ENCODE measurements at regions not wholly inside any gene's neighbourhood (a gene's known extent, or its start where the extent isn't known, plus 50 kb on each side); places are given as distances from the start of the nearest gene placed in this dataset.

DNA sequence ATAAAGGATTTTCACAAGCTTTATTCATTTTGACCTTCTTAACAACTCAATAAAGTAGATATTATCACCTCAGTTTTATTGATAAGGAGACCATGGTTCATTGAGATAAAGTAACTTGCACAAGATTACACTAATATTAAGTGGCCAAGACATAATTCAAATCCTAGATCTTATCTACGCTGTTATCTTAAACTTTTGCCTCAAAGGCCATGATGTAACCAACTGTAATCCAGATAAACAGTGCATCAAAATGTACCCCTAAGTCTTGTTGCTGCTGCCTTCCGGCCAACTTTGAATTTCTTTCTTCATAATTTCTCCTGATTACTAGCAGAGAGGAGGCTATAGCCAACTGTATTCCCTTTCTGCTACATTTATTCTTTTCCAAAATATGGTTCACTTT lies 1094.8 kb upstream of the PIK3C3 start:
- Histone ChIP-seq H3K9me2 (replicated peaks; ENCODE audit: low read length) (no peaks in the 10 kb centered on the region), H3K9me3 (ENCODE audit: low read length) (no peaks in the 10 kb centered on the region), H3K27ac (ENCODE audit: low read length) (no peak overlapping the region), H3F3A (ENCODE audit: low read length, unreplicated experiment) (no peaks in the 10 kb centered on the region), H3K4me2 (ENCODE audit: low read length) (no peak overlapping the region), H2AFZ (ENCODE audit: low read length) (no peak overlapping the region), H3K4me1 (ENCODE audit: insufficient read depth, low read length) (no peaks in the 10 kb centered on the region), H3K9ac (ENCODE audit: low read length) (no peak overlapping the region), H3K4me3 (ENCODE audit: low read length) (no peak overlapping the region), H3K27me3 (ENCODE audit: low read length) (no peaks in the 10 kb centered on the region), H4K20me1 (ENCODE audit: low read length) (no peaks in the 10 kb centered on the region), H3K36me3 (ENCODE audit: low read depth, low read length) (no peaks in the 10 kb centered on the region), H3K79me2 (ENCODE audit: low read length) (no peaks in the 10 kb centered on the region)
- ChIA-PET CTCF (no interaction called here), POLR2A (ENCODE audit: unreplicated experiment) (no interaction called here)
- intact Hi-C loops (cut with micrococcal nuclease) = loop anchor here (10.0 kb wide), 1 partner anchor 515 kb away; no protein-coding TSS in a partner anchor
- no peak for ATAC-seq
- no TSS peak for BruUV-seq (replicated peaks)
- TF ChIP-seq EZH2 (IDR thresholded peaks at IDR 0.05; ENCODE audit: low read length, unreplicated experiment) = no peak
- TF ChIP-seq, protein P1, sequence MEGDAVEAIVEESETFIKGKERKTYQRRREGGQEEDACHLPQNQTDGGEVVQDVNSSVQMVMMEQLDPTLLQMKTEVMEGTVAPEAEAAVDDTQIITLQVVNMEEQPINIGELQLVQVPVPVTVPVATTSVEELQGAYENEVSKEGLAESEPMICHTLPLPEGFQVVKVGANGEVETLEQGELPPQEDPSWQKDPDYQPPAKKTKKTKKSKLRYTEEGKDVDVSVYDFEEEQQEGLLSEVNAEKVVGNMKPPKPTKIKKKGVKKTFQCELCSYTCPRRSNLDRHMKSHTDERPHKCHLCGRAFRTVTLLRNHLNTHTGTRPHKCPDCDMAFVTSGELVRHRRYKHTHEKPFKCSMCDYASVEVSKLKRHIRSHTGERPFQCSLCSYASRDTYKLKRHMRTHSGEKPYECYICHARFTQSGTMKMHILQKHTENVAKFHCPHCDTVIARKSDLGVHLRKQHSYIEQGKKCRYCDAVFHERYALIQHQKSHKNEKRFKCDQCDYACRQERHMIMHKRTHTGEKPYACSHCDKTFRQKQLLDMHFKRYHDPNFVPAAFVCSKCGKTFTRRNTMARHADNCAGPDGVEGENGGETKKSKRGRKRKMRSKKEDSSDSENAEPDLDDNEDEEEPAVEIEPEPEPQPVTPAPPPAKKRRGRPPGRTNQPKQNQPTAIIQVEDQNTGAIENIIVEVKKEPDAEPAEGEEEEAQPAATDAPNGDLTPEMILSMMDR (conservative IDR thresholded peaks at IDR 0.05; ENCODE audit: low read depth, low read length) = no peak
- DNase-seq = no peak

DNA sequence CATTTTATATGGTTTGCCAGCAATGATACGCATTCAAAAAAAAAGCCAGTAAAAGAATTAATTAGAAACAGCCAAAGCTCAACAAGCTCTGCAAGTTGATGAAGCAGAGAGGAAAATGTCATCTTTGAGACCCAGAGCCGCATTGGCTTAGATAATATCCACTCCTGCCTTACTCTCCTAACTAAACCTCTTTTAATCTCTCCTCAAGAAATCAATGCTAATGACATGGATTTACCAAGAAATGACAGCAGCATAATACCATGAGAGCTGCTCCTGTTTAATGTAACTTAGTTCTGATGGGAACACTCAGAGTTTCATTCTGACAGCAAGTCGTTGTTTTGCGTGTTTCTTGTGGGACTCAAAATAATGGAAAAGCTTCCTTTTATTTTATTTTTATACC lies 1099.4 kb upstream of the PIK3C3 start:
- POLR2A ChIA-PET (ENCODE audit: unreplicated experiment) = no interaction called here
- ATAC-seq = no peak
- H3K9me3 ChIP-seq (ENCODE audit: low read length) = no peaks in the 10 kb centered on the region
- CTCF ChIA-PET = no interaction called here
- no TSS peak for BruUV-seq (replicated peaks)
- no peak for DNase-seq
- H3K36me3 ChIP-seq (ENCODE audit: low read depth, low read length) = no peaks in the 10 kb centered on the region
- no peak overlapping the region for H3K9ac ChIP-seq (ENCODE audit: low read length)
- TF ChIP-seq EZH2 (IDR thresholded peaks at IDR 0.05; ENCODE audit: low read length, unreplicated experiment) = no peak
- TF ChIP-seq, protein P1 (conservative IDR thresholded peaks at IDR 0.05; ENCODE audit: low read depth, low read length) = no peak
- no peak for TF ChIP-seq EZH2phosphoT487 (IDR thresholded peaks at IDR 0.05; ENCODE audit: borderline replicate concordance, low read length)
- H3K27ac ChIP-seq (ENCODE audit: low read length) = no peak overlapping the region
- no peaks in the 10 kb centered on the region for H4K20me1 ChIP-seq (ENCODE audit: low read length)
- H3K9me2 ChIP-seq (replicated peaks; ENCODE audit: low read length) = no peaks in the 10 kb centered on the region
- no peak overlapping the region for H3K4me2 ChIP-seq (ENCODE audit: low read length)
- no peaks in the 10 kb centered on the region for H3K79me2 ChIP-seq (ENCODE audit: low read length)
- H2AFZ ChIP-seq (ENCODE audit: low read length) = no peak overlapping the region
- intact Hi-C loops (cut with micrococcal nuclease) = no loop called here
- H3K4me3 ChIP-seq (ENCODE audit: low read length) = no peak overlapping the region
- H3K4me1 ChIP-seq (ENCODE audit: insufficient read depth, low read length) = peaks cover 21% of the 10 kb centered on the region
- no peaks in the 10 kb centered on the region for H3F3A ChIP-seq (ENCODE audit: low read length, unreplicated experiment)
- H3K27me3 ChIP-seq (ENCODE audit: low read length) = no peaks in the 10 kb centered on the region

DNA sequence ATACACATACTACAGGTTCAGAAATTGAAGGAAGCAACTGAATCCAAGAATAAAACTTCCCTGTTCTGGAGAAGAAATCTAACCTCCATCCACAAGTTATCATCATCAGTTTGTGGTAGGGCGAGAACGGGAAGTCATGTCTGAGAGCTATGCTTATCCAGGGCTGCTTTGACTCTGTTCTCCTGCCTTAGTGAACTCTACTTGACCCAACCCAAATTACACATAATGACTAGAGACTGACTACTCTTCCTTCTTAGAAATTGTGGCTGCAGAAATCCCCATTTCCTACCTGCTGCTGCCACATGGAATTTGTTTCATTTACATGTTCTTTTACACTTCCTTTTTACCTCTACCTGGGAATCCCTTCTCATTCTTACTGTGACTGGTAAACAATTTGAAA lies 1102.6 kb upstream of the PIK3C3 start:
- H3K4me3 ChIP-seq (ENCODE audit: low read length) = no peak overlapping the region
- no peak for TF ChIP-seq EZH2phosphoT487 (IDR thresholded peaks at IDR 0.05; ENCODE audit: borderline replicate concordance, low read length)
- TF ChIP-seq EZH2 (IDR thresholded peaks at IDR 0.05; ENCODE audit: low read length, unreplicated experiment) = no peak
- TF ChIP-seq, protein P1 (conservative IDR thresholded peaks at IDR 0.05; ENCODE audit: low read depth, low read length) = no peak
- H3K9ac ChIP-seq (ENCODE audit: low read length) = no peak overlapping the region
- H3K27ac ChIP-seq (ENCODE audit: low read length) = peak overlapping the region; percentile 69
- CTCF ChIA-PET = no interaction called here
- H3K36me3 ChIP-seq (ENCODE audit: low read depth, low read length) = no peaks in the 10 kb centered on the region
- H2AFZ ChIP-seq (ENCODE audit: low read length) = no peak overlapping the region
- intact Hi-C loops (cut with micrococcal nuclease) = no loop called here
- H3K27me3 ChIP-seq (ENCODE audit: low read length) = no peaks in the 10 kb centered on the region
- DNase-seq (peak; percentile 49), ATAC-seq (no peak)
- H3K9me2 ChIP-seq (replicated peaks; ENCODE audit: low read length) = no peaks in the 10 kb centered on the region
- H3K4me2 ChIP-seq (ENCODE audit: low read length) = no peak overlapping the region
- no peaks in the 10 kb centered on the region for H4K20me1 ChIP-seq (ENCODE audit: low read length)
- BruUV-seq (replicated peaks) = no TSS peak
- H3K79me2 ChIP-seq (ENCODE audit: low read length) = no peaks in the 10 kb centered on the region
- no peaks in the 10 kb centered on the region for H3K9me3 ChIP-seq (ENCODE audit: low read length)
- POLR2A ChIA-PET (ENCODE audit: unreplicated experiment) = no interaction called here
- peaks cover 25% of the 10 kb centered on the region for H3K4me1 ChIP-seq (ENCODE audit: insufficient read depth, low read length)
- H3F3A ChIP-seq (ENCODE audit: low read length, unreplicated experiment) = no peaks in the 10 kb centered on the region
